Fibroblast of villous mesenchyme (primary cell): ENCODE measurements at regions not wholly inside any gene's neighbourhood (a gene's known extent, or its start where the extent isn't known, plus 50 kb on each side); places are given as distances from the start of the nearest gene placed in this dataset.

Experiments used
- DNase-seq: peaks from one replicate; pipeline ENCODE4 v3.0.0-alpha.2; 2010; ENCODE audit warnings: low read depth
- H3K4me3 ChIP-seq: 2 replicates; pipeline ENCODE4 v1.5.1; 2011; ENCODE audit warnings: low read depth, mild to moderate bottlenecking, low read length
- TF ChIP-seq, protein P1 (sequence below): IDR thresholded peaks from 2 replicates; pipeline ENCODE4 v1.5.1; 2012; ENCODE audit warnings: low read depth, mild to moderate bottlenecking, low read length; ENCODE audit not compliant: insufficient read depth

DNA sequence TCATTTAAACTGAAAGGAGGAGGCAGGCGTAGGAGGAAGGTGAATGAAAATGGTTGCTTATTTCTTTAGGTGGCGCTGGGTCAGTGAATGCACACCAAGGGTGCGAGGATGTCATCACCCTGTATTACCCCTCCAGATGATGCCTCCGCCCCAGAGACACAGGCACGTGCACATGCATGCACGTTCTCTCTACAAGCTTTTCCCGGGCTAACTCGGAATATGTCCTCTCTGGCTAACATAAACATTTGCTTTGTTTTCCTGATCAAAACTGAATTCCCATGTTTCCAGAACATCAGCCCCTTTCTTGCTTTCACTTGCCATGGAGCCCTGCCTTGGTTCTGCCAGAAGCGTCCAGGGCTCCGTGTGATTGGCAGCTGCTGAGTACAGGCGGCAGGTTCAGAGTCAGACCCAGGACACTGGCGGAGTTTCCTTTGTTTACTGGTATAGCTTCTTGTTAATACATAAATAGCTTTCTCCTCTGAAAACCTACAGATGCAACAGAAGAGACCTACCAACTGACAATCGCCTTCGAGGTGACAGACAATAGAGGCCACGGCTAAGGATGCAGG is 131.2 kb upstream of the RPS6KA2 start:
- TF ChIP-seq, protein P1, sequence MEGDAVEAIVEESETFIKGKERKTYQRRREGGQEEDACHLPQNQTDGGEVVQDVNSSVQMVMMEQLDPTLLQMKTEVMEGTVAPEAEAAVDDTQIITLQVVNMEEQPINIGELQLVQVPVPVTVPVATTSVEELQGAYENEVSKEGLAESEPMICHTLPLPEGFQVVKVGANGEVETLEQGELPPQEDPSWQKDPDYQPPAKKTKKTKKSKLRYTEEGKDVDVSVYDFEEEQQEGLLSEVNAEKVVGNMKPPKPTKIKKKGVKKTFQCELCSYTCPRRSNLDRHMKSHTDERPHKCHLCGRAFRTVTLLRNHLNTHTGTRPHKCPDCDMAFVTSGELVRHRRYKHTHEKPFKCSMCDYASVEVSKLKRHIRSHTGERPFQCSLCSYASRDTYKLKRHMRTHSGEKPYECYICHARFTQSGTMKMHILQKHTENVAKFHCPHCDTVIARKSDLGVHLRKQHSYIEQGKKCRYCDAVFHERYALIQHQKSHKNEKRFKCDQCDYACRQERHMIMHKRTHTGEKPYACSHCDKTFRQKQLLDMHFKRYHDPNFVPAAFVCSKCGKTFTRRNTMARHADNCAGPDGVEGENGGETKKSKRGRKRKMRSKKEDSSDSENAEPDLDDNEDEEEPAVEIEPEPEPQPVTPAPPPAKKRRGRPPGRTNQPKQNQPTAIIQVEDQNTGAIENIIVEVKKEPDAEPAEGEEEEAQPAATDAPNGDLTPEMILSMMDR: no peak
- no peak overlapping the region for H3K4me3 ChIP-seq
- DNase-seq: no peak

DNA sequence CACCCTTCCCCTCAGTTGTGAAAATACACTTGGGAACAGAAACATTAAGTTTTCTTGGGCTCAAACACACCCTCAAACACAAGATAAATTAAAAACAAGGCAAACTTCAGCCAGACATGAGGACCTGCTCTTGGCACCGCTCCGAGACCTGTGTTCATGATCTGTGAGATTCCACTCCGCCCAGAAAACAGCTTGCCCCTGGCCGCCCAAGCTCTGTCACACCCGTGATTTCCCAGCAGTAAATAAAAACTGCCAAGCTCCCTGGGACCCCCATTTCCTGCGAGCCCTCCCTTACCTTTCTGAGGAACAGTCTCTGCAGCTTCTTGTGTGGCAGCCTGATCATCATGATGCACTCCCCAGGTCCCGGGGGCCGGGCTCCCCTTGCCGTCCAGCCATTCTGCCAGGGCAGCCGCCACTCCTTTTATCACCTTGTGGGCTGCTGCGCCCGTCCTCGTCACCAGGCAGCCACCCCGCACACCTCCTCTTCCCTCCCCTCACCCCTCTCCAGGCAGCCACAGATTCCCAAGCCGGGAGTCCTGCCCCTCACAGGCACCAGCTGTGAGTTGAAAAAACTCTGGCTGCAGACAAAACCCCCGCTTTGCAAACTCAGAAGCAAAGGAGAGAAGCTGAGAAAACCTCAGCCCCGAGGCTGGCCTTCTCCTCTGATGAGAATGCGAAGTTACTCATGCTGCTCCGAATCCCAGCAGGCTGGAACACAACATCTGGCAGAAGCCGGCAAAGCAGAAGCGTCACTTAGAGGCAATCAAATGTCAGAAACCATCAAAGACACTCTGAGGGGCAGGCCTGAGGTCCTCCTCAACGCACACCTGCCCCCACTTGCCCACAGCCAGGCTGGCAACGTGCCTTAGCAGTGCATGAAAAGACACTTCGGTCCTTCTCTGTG is 130.4 kb upstream of the RPS6KA2 start:
- TF ChIP-seq, protein P1: no peak
- peak overlapping the region; percentile 2 for H3K4me3 ChIP-seq
- DNase-seq: peak; percentile 15

DNA sequence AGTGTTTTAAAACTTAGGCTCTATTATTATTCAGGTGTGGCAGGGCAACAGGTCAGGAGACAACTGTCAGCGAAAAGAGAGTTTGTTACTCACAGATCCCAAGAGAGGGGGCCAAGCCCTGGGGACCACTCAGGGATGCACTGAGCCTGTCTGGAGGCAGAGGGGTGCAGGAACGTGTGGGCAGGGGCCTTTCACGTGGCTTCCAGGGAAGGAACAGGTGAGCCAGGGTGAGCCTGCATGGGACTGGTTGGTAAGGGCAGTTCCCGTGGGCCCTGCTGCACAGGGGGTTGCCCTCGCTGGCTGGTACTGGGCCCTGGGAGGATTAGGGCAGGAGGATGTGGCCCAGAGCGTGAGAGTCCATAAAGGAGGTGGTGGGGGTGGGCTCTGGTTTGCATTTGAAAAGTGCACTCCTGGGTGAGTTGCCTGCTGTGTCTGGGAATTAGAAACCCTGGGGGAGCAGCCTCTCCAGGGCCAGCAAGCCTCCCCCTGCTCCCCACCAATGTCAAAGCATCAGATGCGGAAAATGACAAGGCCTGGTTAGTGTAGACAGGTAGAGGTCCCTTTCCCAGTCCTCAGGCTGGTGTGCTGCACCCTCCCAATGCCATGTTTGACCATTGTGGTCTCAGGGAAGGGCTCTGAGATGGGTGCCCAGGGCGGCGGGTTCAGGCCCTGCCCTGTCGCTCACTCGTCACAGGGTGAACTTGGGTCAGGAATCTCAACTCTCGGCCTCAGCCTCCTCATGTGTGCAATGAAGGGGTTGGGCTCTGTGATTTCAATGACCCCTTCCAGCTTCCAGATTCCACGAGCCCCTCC is 127.4 kb upstream of the RPS6KA2 start:
- DNase-seq: no peak
- TF ChIP-seq, protein P1: no peak
- H3K4me3 ChIP-seq: no peak overlapping the region

DNA sequence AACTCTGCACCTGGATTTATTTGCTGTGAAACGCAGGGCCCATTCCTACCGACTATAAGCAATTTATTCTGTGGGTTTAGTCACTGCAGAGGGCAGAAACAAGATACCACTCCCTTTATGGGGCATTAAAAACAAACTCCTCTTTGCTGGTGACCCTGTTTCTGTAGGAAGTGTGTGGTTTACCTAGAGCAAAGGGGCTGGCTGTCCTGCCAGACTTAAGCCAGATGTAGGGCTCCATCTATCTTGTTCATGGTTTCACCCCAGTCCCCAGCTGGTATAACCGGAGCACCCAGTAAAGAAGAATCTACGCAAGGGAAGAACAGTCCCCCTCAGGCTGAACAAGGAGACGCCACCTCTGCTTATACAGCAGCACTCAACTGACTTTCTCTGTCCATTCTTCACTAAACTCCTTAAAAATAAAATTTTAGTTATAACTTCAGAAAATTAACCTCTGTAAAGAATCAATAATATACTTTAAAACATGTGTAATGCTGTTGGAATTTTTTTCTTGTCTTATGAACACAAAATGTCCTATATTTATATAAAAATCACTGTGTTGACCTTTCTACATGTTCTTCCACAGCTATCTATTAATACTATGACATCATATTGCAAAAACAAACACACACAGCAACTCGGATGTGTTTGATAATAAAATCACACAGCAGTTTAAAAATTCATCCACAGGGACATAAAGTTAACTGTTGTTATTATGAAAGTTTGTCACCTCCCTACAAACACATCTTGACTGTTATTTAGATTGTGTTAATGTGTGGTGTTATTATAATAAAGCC is 126.1 kb upstream of the RPS6KA2 start:
- TF ChIP-seq, protein P1: no peak
- no peak for DNase-seq
- no peak overlapping the region for H3K4me3 ChIP-seq

DNA sequence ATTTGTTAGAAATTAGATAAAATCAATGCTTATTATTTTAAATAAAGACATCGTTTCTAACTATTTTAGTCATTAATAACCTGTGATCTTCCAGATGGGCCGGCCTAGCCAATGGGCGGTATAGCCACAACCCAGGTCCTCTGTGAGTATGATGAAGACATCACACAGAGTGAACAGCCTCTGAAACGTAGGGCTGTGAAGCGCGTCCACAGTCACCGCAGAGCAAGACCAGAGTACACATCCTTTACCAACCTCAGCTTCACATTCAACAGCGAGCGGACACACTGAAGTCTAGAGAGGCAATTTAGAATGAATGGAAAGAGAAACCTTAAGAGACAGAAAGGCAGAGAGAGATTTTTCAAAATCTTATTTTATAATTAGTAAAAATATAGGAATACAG is 125.0 kb upstream of the RPS6KA2 start:
- DNase-seq: no peak
- H3K4me3 ChIP-seq: no peak overlapping the region
- TF ChIP-seq, protein P1: no peak

DNA sequence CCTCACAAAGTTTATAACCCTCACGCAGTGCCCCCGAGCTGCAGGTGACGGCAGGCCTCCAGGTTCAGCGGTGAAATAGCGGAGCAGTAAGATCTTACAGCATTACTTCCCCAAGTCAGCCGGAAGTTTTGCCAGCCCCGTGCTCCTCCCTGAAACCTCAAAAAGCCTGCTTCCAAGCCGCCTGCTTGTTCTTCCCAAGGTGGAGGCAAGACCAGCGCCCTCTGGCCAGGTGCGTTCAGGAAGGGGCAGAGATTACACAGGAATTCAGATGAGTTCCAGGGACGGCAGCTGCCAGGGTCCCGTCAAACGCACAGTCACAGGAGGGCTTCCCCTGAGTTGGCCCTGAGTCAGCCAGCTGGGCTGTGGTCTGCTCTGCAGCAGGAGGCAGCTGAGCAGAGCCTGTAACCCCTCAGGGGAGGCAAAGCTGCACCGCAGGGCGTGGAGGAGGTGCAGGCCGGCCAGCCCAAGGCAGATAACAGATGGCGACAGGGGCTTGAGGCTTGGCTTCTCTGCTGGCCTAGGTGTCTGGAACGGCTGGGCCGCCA is 124.1 kb upstream of the RPS6KA2 start:
- no peak overlapping the region for H3K4me3 ChIP-seq
- TF ChIP-seq, protein P1: no peak
- DNase-seq: no peak
